Ovary (tissue), 7 donors: ENCODE measurements at regions not wholly inside any gene's neighbourhood (a gene's known extent, or its start where the extent isn't known, plus 50 kb on each side); places are given as distances from the start of the nearest gene placed in this dataset.

Experiments
- DNase-seq, 5 donors: peaks; one replicate each; pipeline ENCODE4 v3.0.0-alpha.2; 2019 to 2020
- H3K27ac ChIP-seq, 2 donors: fragments of 200-600 bp; one replicate each; pipeline versions ENCODE4 v1.5.1 to v1.8.0; 2019 to 2022
- H3K27me3 ChIP-seq: fragments of 200-600 bp; one replicate; pipeline ENCODE4 v1.8.0; 2022
- H3K36me3 ChIP-seq: fragments of 200-600 bp; sonication (generic); one replicate; pipeline ENCODE4 v1.5.1; 2019
- H3K4me1 ChIP-seq: one replicate; pipeline ENCODE4 v1.8.1; 2013; ENCODE audit warnings: mild to moderate bottlenecking, moderate library complexity; ENCODE audit not compliant: insufficient read depth
- H3K4me3 ChIP-seq: fragments of 200-600 bp; sonication (generic); one replicate; pipeline ENCODE4 v1.5.1; 2017
- H3K9me3 ChIP-seq, 2 donors: fragments of 200-600 bp in 1 of 2; sonication (generic) in 1 of 2; one replicate each; pipeline versions ENCODE4 v1.5.1 to v1.8.1; 2013 to 2019; ENCODE audit warnings: mild to moderate bottlenecking in 1 of 2, moderate library complexity in 1 of 2
- EP300 ChIP-seq: sonication (generic); formaldehyde crosslinking; IDR thresholded peaks from one replicate; pipeline ENCODE4 v1.6.1; 2017; ENCODE audit warnings: antibody characterized with exemption
- POLR2A ChIP-seq: fragments of 450-650 bp; IDR thresholded peaks from one replicate; pipeline ENCODE4 v1.6.1; 2017; ENCODE audit warnings: antibody characterized with exemption, mild to moderate bottlenecking, moderate library complexity
- WGBS, 3 donors: extraction: QIAGEN DNeasy Blood & Tissue Kit in 1 of 3; methylation state at CpG; one replicate each; pipeline versions ENCODE4 v1.1.5 to v1.1.7; 2013 to 2017; 5-methylcytosine and 5-hydroxymethylcytosine counted together
- intact Hi-C, 4 donors: fragments of 100-400 bp; cut with DNase I; formaldehyde crosslinking; loops; one replicate each; pipeline versions ENCODE4 v1.11.0 to v1.15.1; 2022 to 2023
- TF ChIP-seq, protein P1 (sequence below), 3 donors: fragments of 450-650 bp in 2 of 3; fragments of 200-600 bp in 1 of 3; IDR thresholded peaks; one replicate each; pipeline versions ENCODE4 v1.5.1 to v1.8.0; 2016 to 2022; ENCODE audit warnings: antibody characterized with exemption in 3 of 3, mild to moderate bottlenecking in 1 of 3
- donor health status: DM: no; HTN: no; CAD: no; lungs with moderate emphysema.
- donor health status: DM: no; HTN: no; CAD: no.
- donor health status: Bipolar disorder and iron deficiency.
- donor health status: DM: no; HTN: no; CAD: no.
- donor health status: DM: yes; HTN: yes; CAD: no.

DNA sequence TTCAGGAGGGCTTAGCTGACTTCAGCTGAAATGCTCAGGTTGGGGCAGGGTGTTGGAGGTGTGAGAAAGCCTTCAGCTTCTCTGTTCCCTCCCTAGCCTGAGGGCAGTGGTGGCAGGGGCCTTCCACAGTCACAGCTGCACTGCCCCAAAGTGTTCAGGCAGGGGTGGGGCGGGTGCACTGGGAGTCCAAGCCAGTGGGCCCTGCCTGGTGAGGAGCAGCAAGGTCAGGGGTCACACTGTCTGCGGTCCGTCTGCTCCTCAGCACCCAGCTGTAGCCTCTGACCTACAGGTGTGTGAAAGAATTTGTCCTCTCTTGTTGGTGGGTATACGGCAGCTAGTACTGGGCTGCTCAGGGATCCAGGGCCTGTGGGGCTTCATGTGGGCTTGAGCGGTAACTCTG, 490.4 kb upstream of the NCAM2 start:
- Histone ChIP-seq H3K27ac (no peak overlapping the region), H3K27me3 (no peaks in the 10 kb centered on the region), H3K36me3 (no peaks in the 10 kb centered on the region), H3K4me3 (no peak overlapping the region), H3K9me3 (no peaks in the 10 kb centered on the region), H3K4me1 (no peaks in the 10 kb centered on the region)
- DNase-seq = no peak
- intact Hi-C loops = no loop called here
- no peak for TF ChIP-seq EP300
- TF ChIP-seq POLR2A = no peak
- TF ChIP-seq, protein P1, sequence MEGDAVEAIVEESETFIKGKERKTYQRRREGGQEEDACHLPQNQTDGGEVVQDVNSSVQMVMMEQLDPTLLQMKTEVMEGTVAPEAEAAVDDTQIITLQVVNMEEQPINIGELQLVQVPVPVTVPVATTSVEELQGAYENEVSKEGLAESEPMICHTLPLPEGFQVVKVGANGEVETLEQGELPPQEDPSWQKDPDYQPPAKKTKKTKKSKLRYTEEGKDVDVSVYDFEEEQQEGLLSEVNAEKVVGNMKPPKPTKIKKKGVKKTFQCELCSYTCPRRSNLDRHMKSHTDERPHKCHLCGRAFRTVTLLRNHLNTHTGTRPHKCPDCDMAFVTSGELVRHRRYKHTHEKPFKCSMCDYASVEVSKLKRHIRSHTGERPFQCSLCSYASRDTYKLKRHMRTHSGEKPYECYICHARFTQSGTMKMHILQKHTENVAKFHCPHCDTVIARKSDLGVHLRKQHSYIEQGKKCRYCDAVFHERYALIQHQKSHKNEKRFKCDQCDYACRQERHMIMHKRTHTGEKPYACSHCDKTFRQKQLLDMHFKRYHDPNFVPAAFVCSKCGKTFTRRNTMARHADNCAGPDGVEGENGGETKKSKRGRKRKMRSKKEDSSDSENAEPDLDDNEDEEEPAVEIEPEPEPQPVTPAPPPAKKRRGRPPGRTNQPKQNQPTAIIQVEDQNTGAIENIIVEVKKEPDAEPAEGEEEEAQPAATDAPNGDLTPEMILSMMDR (IDR thresholded peaks at IDR 0.05) = no peak
- WGBS, 3 donors = 93 to 96% (median 96%) methylated on average over 5 of the region's 5 CpGs

DNA sequence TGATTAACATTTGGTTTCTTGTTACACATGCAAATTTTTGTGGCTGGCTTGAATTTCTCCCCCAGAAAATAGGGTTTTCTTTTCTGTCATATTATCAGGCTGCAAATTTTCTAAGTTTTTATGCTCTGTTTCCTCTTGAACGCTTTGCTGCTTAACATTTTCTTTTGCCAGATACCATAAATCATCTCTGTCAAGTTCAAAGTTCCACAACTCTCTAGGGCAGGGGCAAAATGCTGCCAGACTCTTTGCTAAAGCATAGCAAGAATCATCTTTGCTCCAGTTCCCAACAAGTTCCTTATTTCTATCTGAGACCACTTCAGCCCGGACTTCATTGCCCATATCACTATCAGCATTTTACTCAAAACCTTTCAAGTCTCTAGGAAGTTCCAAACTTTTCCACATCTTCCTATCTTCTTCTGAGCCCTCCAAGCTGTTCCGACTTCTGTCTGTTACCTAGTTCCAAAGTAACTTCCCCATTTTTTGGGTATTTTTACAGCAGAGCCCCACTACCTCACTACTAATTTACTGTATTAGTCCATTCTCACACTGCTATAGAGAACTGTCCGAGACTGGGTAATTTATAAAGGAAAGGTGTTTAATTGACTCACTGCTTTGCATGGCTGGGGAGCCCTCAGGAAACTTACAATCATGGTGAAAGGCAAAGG, 486.9 kb upstream of the NCAM2 start:
- no peak overlapping the region for H3K27ac ChIP-seq
- WGBS, 3 donors = 53 to 66% (median 58%) methylated on average over 4 of the region's 4 CpGs
- H3K36me3 ChIP-seq = no peaks in the 10 kb centered on the region
- TF ChIP-seq POLR2A (no peak), EP300 (no peak)
- TF ChIP-seq, protein P1 (IDR thresholded peaks at IDR 0.05) = no peak
- no peaks in the 10 kb centered on the region for H3K9me3 ChIP-seq
- H3K4me3 ChIP-seq = no peak overlapping the region
- no peak for DNase-seq
- H3K4me1 ChIP-seq = no peaks in the 10 kb centered on the region
- H3K27me3 ChIP-seq = no peaks in the 10 kb centered on the region
- intact Hi-C loops = no loop called here

DNA sequence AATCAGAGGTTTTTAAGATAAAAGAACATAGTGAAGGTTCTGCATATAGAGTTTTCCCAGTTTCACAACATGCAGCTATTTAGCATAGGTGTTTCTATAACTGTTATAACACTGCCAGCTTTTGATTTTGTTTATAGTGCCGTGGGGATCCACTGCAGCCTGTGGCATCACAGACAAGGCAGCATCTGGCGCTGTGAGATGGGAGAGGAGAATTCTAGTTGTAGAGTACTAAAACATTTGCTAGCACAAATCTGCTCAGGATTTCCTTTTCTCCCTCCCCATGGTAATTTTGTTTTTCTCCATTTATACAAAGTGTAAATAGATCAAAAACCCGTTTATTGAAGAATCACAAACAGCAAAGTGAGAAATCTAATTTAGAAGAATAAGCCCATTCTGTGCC, 482.8 kb upstream of the NCAM2 start:
- Histone ChIP-seq H3K9me3 (no peaks in the 10 kb centered on the region), H3K4me1 (no peaks in the 10 kb centered on the region), H3K4me3 (no peak overlapping the region), H3K27ac (no peak overlapping the region), H3K36me3 (no peaks in the 10 kb centered on the region), H3K27me3 (no peaks in the 10 kb centered on the region)
- DNase-seq = no peak
- TF ChIP-seq EP300 (no peak), POLR2A (no peak)
- TF ChIP-seq, protein P1 (IDR thresholded peaks at IDR 0.05) = no peak
- 74 to 85% (median 76%) methylated on average over 3 of the region's 3 CpGs for WGBS, 3 donors
- intact Hi-C loops = no loop called here

DNA sequence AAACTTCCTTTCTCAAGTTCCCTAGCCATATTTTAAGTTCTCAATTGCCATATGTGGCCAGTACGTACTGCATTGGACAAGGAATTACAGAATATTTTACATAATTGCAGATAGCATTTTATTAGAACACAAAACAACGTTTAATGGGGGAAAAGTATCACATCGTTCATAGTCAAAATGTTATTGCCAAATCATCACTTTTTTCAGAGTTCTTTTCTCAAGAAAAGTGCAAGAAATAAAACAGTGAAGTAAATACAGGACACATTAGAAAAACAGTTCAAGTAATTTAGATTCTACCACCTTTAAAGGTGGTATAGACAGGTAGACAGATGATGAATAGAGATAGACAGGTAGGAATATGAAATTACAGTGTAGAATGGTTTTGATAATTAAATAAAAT, 479.1 kb upstream of the NCAM2 start:
- no peaks in the 10 kb centered on the region for H3K9me3 ChIP-seq
- intact Hi-C loops = no loop called here
- H3K27ac ChIP-seq = no peak overlapping the region
- DNase-seq = no peak
- 64 to 79% (median 70%) methylated on average over 3 of the region's 3 CpGs for WGBS, 3 donors
- H3K4me1 ChIP-seq = no peaks in the 10 kb centered on the region
- H3K4me3 ChIP-seq = no peak overlapping the region
- H3K36me3 ChIP-seq = no peaks in the 10 kb centered on the region
- H3K27me3 ChIP-seq = no peaks in the 10 kb centered on the region
- TF ChIP-seq EP300 (no peak), POLR2A (no peak)
- TF ChIP-seq, protein P1 (IDR thresholded peaks at IDR 0.05) = no peak
